GM21717 (cell line): ENCODE measurements at regions not wholly inside any gene's neighbourhood (a gene's known extent, or its start where the extent isn't known, plus 50 kb on each side); places are given as distances from the start of the nearest gene placed in this dataset.

Source experiments
- ATAC-seq: cut with Tn5 transposase; IDR thresholded peaks from one replicate; pipeline ENCODE4 v1.9.1; 2021; ENCODE audit warnings: mild to moderate bottlenecking, moderate library complexity; ENCODE audit not compliant: unreplicated experiment

DNA sequence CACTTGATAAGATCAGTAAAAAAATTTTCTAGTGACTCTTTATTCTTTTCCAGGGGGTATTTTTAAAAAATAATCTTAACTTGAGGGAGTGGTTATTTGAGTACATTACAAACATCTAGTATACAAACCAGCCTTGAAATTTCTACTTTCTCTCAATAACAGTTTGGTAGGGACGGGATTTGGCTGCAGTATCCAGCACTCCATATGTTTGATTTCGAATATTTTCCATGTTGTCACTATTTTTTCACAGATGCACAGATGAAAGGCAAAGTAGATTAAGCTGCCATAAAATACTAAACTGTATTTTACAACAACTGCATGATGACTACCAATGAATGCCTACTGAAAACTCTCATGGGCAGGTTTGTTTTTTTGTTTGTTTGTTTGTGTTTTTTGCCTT is 225.0 kb downstream of the COX7B2 start:
- no peak for ATAC-seq

DNA sequence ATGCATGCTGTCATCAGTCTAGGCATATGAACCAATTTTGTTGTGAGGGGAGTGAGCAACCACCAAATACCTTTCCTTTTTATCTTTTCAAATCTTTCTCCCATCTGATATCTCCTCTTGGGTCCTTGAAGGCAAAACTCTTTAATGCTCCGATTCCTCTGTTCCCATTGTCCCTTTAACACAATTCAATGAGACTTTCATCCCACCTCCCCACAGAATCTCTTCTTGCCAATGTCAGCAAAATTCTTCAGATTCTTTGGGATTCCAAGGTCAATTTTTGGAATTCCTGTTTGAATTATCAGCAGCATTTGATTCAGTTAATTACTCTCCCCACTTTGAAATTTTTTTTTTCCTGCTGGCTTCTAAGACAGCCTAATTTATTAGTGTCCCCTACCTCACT is 232.7 kb downstream of the COX7B2 start:
- no peak for ATAC-seq

GRCh38 chr4:46674326-46674725 is 234.7 kb downstream of the COX7B2 start:
- ATAC-seq, result no peak

GRCh38 chr4:46667790-46668189 is 241.3 kb downstream of the COX7B2 start:
- ATAC-seq, result no peak

GRCh38 chr4:46656071-46656470 is 253.0 kb downstream of the COX7B2 start:
- ATAC-seq, result no peak

DNA sequence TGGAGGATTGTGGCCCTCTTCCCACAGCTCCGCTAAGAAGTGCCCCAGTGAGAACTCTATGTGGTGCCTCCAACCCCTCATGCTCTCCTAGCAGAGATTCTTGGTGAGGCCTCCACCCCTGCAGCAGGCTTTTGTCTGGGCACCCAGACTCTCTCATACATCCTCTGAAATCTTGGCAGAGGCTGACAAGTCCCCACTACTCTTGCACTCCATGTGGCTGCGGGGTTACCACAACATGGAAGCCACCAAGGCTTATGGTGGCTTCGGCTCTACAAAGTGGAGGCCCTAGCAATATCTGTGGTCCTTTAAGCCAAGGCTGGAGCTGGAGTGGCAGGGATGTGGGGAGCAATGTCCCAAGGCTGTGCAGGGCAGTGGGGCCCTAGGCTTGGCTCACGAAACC is 255.2 kb downstream of the COX7B2 start:
- ATAC-seq, result no peak

DNA sequence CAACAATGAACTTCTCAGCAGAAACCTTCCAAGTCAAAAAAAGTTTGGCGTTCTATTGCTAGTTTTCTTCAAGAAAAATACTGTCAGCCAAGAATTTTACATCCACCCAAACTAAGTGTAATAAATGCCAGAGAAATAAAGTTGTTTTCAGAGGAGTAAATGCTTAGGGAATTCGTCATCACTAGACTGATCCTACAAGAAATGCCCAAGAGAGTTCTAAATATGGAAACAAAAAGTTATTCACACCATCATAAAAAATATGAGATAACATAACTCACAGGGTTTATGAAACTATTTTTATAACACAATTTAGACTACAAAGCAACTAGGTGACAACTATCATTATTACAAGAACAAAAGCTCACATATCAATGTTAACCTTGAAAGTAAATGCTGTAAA is 259.5 kb upstream of the GABRA2 start:
- no peak for ATAC-seq

DNA sequence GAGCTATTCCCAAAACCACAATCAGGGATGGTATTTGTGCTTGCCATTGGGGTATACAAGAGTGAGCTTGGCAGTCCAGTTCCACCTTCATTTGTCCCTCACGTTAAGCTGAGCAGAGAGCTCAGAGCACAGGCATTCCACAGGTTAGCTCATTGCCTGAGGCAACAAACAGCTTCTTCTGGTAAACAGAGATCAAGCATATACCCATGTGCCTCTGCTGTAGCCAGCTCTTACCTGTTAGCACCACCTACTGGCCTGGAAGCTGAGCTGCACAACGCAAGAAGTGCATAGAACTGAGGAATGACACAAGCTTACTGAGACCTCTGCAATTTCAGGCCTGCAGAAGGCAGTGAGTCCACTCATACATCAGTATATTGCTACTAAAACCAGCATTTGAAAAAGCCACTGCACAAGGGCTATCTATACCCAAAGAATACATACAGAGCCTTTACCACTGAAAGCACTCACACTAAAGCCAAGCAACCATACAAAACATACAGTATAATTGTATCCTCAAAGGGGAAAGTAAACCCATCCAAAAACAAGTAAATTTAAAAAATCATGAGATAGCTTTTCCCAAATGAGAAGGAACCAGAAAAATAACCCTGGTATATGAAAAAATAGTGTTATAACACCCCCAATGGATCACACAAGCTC is 258.3 kb upstream of the GABRA2 start:
- peak; percentile 88 for ATAC-seq

DNA sequence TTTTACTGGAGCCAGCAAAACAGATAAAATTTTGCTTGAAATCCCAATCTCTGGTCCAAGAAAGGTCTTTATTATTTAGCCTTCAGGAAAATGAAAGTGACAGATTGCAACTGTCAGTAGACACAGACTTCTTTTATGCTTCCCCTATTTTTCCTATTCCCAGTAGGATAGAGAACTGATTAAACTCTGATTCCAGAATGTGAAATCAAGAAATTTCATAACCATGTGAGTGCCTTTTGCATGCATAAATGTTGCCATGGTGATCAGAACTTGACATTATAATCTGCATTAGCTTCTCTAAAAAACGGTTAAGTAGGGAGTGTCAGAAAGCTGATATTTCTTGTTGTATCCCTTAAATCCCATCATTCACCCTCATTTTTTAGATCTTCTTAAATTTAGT is 255.2 kb upstream of the GABRA2 start:
- no peak for ATAC-seq
